ENCODE measurements at regions not wholly inside any gene's neighbourhood (a gene's known extent, or its start where the extent isn't known, plus 50 kb on each side); places are given as distances from the start of the nearest gene placed in this dataset.
A peak's percentile ranks its signal among the peaks of the same experiment; 100 is the strongest.

- no peak for TF ChIP-seq CTCF (IDR thresholded peaks at IDR 0.05)
These were observed 501.5 kb upstream of the SLC8A1 start for GRCh38 chr2:40953341-40953740.

GRCh38 chr2:40955042-40955441 is 503.2 kb upstream of the SLC8A1 start:
- Histone ChIP-seq H3K27me3 (no peaks in the 10 kb centered on the region), H3K4me1 (ENCODE audit: control insufficient read depth in 1 of 2, insufficient read depth in 1 of 2, low read depth in 1 of 2, low read length in 1 of 2) (peaks cover 0 to 11% of the 10 kb centered on the region in 2 experiments), H3K9me3 (no peaks in the 10 kb centered on the region), H3K27ac (no peak overlapping the region), H3K36me3 (no peaks in the 10 kb centered on the region), H3K4me3 (ENCODE audit: low read depth in 1 of 2, low read length in 1 of 2) (no peak overlapping the region)
- TF ChIP-seq CTCF (IDR thresholded peaks at IDR 0.05), result no peak

More at GRCh38 chr2:40953341-40953740, 501.5 kb upstream of the SLC8A1 start:
- Histone ChIP-seq H3K36me3 (no peaks in the 10 kb centered on the region), H3K27me3 (no peaks in the 10 kb centered on the region), H3K4me1 (ENCODE audit: control insufficient read depth in 1 of 2, insufficient read depth in 1 of 2, low read depth in 1 of 2, low read length in 1 of 2) (peaks cover 0 to 11% of the 10 kb centered on the region in 2 experiments), H3K4me3 (ENCODE audit: low read depth in 1 of 2, low read length in 1 of 2) (no peak overlapping the region), H3K9me3 (no peaks in the 10 kb centered on the region), H3K27ac (no peak overlapping the region)

- Histone ChIP-seq H3K9me3 (no peaks in the 10 kb centered on the region), H3K27ac (no peak overlapping the region), H3K27me3 (no peaks in the 10 kb centered on the region), H3K4me3 (ENCODE audit: low read depth in 1 of 2, low read length in 1 of 2) (no peak overlapping the region), H3K4me1 (ENCODE audit: control insufficient read depth in 1 of 2, insufficient read depth in 1 of 2, low read depth in 1 of 2, low read length in 1 of 2) (peaks cover 0 to 11% of the 10 kb centered on the region in 2 experiments), H3K36me3 (no peaks in the 10 kb centered on the region)
- no peak for TF ChIP-seq CTCF (IDR thresholded peaks at IDR 0.05)
These were observed 503.7 kb upstream of the SLC8A1 start for GRCh38 chr2:40955635-40956034.

GRCh38 chr2:40957508-40957907 is 505.6 kb upstream of the SLC8A1 start:
- peak overlapping the region; percentile 74 for H3K27ac ChIP-seq
- no peaks in the 10 kb centered on the region for H3K9me3 ChIP-seq
- H3K4me3 ChIP-seq (ENCODE audit: low read depth in 1 of 2, low read length in 1 of 2), result no peak overlapping the region
- peaks cover 0 to 11% of the 10 kb centered on the region in 2 experiments for H3K4me1 ChIP-seq (ENCODE audit: control insufficient read depth in 1 of 2, insufficient read depth in 1 of 2, low read depth in 1 of 2, low read length in 1 of 2)
- H3K36me3 ChIP-seq, result no peaks in the 10 kb centered on the region
- TF ChIP-seq CTCF (IDR thresholded peaks at IDR 0.05), result no peak
- no peaks in the 10 kb centered on the region for H3K27me3 ChIP-seq

GRCh38 chr2:40962026-40962425 is 510.1 kb upstream of the SLC8A1 start:
- no peaks in the 10 kb centered on the region for H3K27me3 ChIP-seq
- no peak overlapping the region for H3K27ac ChIP-seq
- H3K4me3 ChIP-seq (ENCODE audit: low read depth in 1 of 2, low read length in 1 of 2), result no peak overlapping the region
- no peaks in the 10 kb centered on the region for H3K9me3 ChIP-seq
- peaks cover 0 to 7% of the 10 kb centered on the region in 2 experiments for H3K4me1 ChIP-seq (ENCODE audit: control insufficient read depth in 1 of 2, insufficient read depth in 1 of 2, low read depth in 1 of 2, low read length in 1 of 2)
- TF ChIP-seq CTCF (IDR thresholded peaks at IDR 0.05), result no peak
- no peaks in the 10 kb centered on the region for H3K36me3 ChIP-seq
